ENCODE measurements at regions not wholly inside any gene's neighbourhood (a gene's known extent, or its start where the extent isn't known, plus 50 kb on each side); places are given as distances from the start of the nearest gene placed in this dataset.

- Mint-ChIP-seq H3K27ac (no peak overlapping the region), H3K36me3 (no peaks in the 10 kb centered on the region), H3K4me3 (no peak overlapping the region), H3K9me3 (no peaks in the 10 kb centered on the region), H3K27me3 (peaks cover 0 to 3% of the 10 kb centered on the region in 2 donors), H3K4me1 (peaks cover 4 to 9% of the 10 kb centered on the region in 2 donors)
- ATAC-seq (replicated peaks) (no peak), DNase-seq (no peak)
These were observed 343.5 kb downstream of the IDS start for GRCh38 chrX:149161435-149162088.

DNA sequence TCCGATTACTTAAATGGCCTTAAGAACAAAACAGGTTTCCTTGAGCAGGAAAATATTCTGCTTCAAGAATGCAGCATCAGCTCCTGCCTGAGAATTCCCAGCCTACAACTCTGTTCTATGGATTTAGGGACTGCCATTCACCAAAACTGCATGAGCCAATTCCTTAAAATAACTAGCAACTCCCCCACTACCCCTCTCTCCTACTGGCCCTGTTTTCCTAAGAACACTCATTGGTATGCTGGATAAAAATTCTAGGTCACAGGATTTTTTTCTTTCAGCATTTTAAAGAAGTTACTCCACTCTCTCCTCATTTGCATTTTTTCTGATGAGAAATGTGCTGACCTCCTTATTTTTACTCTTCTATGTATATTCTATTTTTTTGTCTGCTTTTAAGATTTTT is 347.1 kb downstream of the IDS start:
- DNase-seq (no peak), ATAC-seq (replicated peaks) (no peak)
- no peaks in the 10 kb centered on the region for H3K9me3 Mint-ChIP-seq
- peaks cover 0 to 2% of the 10 kb centered on the region in 2 donors for H3K4me1 Mint-ChIP-seq
- no peak overlapping the region for H3K27ac Mint-ChIP-seq
- H3K4me3 Mint-ChIP-seq = no peak overlapping the region
- peaks cover 0 to 3% of the 10 kb centered on the region in 2 donors for H3K27me3 Mint-ChIP-seq
- no peaks in the 10 kb centered on the region for H3K36me3 Mint-ChIP-seq

DNA sequence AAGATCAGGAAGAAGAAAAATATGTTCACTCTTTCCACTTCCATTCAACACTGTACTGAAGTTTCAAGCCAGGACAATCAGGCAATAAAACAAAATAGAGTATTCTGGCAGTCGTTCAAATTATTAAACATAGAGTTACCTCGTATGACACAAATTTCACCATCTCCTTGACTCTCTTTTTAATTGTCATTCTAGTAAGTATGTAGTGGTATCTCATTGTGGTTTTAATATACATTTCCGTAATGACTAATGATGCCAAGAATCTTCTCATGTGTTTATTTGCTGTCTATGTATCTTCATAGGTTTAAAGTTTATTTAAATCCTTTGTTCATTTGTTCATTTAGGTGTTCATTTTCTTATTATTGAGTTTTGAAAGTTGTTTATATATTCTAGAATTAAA is 352.2 kb downstream of the IDS start:
- H3K27ac Mint-ChIP-seq = no peak overlapping the region
- no peak for ATAC-seq (replicated peaks)
- no peaks in the 10 kb centered on the region for H3K27me3 Mint-ChIP-seq

GRCh38 chrX:149151805-149152757 is 353.0 kb downstream of the IDS start:
- Mint-ChIP-seq H3K4me3 (no peak overlapping the region), H3K4me1 (no peaks in the 10 kb centered on the region), H3K36me3 (no peaks in the 10 kb centered on the region), H3K27ac (no peak overlapping the region), H3K9me3 (no peaks in the 10 kb centered on the region), H3K27me3 (no peaks in the 10 kb centered on the region)
- DNase-seq (no peak), ATAC-seq (replicated peaks) (no peak)

More for the DNA sequence above, 352.2 kb downstream of the IDS start:
- no peak for DNase-seq
- no peaks in the 10 kb centered on the region for H3K36me3 Mint-ChIP-seq
- H3K4me1 Mint-ChIP-seq = no peaks in the 10 kb centered on the region
- no peaks in the 10 kb centered on the region for H3K9me3 Mint-ChIP-seq
- H3K4me3 Mint-ChIP-seq = no peak overlapping the region

DNA sequence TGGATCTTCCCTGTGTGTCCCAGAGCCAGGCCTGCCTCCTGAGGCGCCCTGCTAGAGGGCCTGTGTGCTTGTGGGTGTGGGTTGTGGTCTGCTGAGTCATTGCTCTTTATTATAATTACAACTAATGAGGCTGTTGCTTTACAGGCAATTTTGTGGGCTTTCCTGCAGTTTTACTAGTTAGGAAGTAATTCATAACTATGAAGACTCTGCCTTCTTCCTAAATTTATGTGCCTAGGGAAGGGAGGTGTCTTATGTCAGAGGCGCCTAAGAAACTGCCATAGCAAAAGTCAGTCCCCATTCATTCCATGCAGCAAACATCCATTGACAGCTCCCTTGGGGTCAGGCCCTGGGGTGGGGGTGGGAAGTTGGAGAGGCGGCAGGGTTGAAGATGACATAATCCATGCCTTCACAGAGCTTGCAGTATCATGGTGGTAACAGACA is 359.2 kb downstream of the IDS start:
- H3K27ac Mint-ChIP-seq = no peak overlapping the region
- no peak for DNase-seq

DNA sequence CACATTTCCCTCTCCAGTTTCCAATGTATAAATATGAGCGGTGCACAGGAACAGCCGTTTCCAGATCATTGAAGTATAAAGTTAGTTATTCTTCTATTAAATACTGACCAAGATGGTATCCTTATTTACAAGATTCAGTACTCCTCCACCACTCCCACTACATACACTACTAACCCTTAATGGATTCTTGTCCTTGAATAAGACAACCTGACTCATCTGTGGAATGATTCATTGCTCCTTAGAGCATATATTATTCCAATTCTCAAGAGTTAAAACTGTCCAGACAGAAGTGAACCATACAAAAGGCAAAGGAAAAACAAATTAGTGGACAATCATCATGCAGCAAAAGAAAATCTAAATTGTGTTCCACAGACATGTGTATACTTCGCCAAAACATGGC is 373.3 kb downstream of the IDS start:
- no peak overlapping the region for H3K27ac Mint-ChIP-seq
- DNase-seq (no peak), ATAC-seq (replicated peaks) (no peak)
- no peaks in the 10 kb centered on the region for H3K9me3 Mint-ChIP-seq
- no peaks in the 10 kb centered on the region for H3K36me3 Mint-ChIP-seq
- H3K27me3 Mint-ChIP-seq = no peaks in the 10 kb centered on the region
- H3K4me3 Mint-ChIP-seq = no peak overlapping the region
- no peaks in the 10 kb centered on the region for H3K4me1 Mint-ChIP-seq

More for the DNA sequence above, 359.2 kb downstream of the IDS start:
- Mint-ChIP-seq H3K4me3 (no peak overlapping the region), H3K27me3 (no peaks in the 10 kb centered on the region), H3K9me3 (no peaks in the 10 kb centered on the region), H3K36me3 (no peaks in the 10 kb centered on the region), H3K4me1 (no peaks in the 10 kb centered on the region)
- peak in 1 of 2 donors; percentile 39 for ATAC-seq (replicated peaks)

- DNase-seq = no peak
These were observed 375.3 kb downstream of the IDS start for GRCh38 chrX:149129767-149130166.

GRCh38 chrX:149124526-149125108 is 380.5 kb downstream of the IDS start:
- no peak overlapping the region for H3K4me3 Mint-ChIP-seq
- ATAC-seq (replicated peaks) = no peak
- H3K36me3 Mint-ChIP-seq = no peaks in the 10 kb centered on the region
- no peak overlapping the region for H3K27ac Mint-ChIP-seq
- H3K27me3 Mint-ChIP-seq = no peaks in the 10 kb centered on the region
- no peaks in the 10 kb centered on the region for H3K4me1 Mint-ChIP-seq
- H3K9me3 Mint-ChIP-seq = no peaks in the 10 kb centered on the region
- DNase-seq = no peak

More at GRCh38 chrX:149129767-149130166, 375.3 kb downstream of the IDS start:
- H3K4me3 Mint-ChIP-seq = no peak overlapping the region
- H3K9me3 Mint-ChIP-seq = no peaks in the 10 kb centered on the region
- no peaks in the 10 kb centered on the region for H3K27me3 Mint-ChIP-seq
- H3K4me1 Mint-ChIP-seq = no peaks in the 10 kb centered on the region
- no peaks in the 10 kb centered on the region for H3K36me3 Mint-ChIP-seq
- no peak overlapping the region for H3K27ac Mint-ChIP-seq
- ATAC-seq (replicated peaks) = no peak

GRCh38 chrX:149121206-149121920 is 383.7 kb downstream of the IDS start:
- Mint-ChIP-seq H3K4me1 (no peaks in the 10 kb centered on the region), H3K9me3 (no peaks in the 10 kb centered on the region)
- DNase-seq = no peak

DNA sequence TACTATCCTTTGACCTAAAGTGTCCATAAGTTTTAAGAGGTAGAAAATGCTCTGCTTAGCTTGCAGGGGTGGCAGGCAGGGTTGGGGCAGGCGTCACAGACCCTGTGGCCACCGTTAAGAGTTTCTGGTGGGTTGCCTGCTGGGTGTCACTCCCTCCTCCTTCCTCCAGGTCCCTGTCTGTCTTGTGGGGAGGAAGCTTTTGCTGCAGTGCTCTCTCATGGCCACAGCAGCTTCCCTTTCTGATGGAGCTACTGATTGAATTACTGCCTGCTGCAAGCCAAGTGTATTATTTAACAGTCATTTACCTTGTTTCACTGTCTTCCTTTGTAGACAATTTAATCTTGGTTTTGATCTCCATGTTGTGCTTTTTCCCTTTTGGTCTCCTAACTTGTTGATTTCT is 384.6 kb downstream of the IDS start:
- Mint-ChIP-seq H3K36me3 (no peaks in the 10 kb centered on the region), H3K4me3 (no peak overlapping the region), H3K27me3 (no peaks in the 10 kb centered on the region), H3K9me3 (no peaks in the 10 kb centered on the region), H3K4me1 (no peaks in the 10 kb centered on the region), H3K27ac (no peak overlapping the region)
- no peak for ATAC-seq (replicated peaks)
- DNase-seq = no peak

More at GRCh38 chrX:149121206-149121920, 383.7 kb downstream of the IDS start:
- ATAC-seq (replicated peaks) = no peak
- Mint-ChIP-seq H3K27ac (no peak overlapping the region), H3K36me3 (no peaks in the 10 kb centered on the region), H3K4me3 (no peak overlapping the region), H3K27me3 (no peaks in the 10 kb centered on the region)

DNA sequence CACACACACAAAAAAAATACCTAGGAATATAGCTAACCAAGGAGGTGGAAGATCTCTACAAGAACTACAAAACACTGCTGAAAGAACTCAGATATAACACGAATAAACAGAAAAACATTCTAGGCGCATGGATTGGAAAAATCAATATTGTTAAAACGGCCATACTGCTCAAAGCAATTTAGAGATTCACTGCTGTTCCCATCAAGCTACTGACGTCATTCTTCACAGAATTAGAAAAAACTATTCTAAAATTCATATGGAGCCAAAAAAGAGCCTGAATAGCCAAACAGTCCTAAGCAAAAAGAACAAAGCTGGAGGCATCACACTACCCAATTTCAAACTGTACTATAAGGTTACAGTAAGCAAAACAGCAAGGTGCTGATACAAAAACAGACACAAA is 390.2 kb downstream of the IDS start:
- Mint-ChIP-seq H3K4me3 (no peak overlapping the region), H3K9me3 (peaks cover 7 to 20% of the 10 kb centered on the region in 2 donors), H3K36me3 (no peaks in the 10 kb centered on the region), H3K27ac (no peak overlapping the region), H3K4me1 (no peaks in the 10 kb centered on the region), H3K27me3 (no peaks in the 10 kb centered on the region)
- ATAC-seq (replicated peaks) (no peak), DNase-seq (no peak)

DNA sequence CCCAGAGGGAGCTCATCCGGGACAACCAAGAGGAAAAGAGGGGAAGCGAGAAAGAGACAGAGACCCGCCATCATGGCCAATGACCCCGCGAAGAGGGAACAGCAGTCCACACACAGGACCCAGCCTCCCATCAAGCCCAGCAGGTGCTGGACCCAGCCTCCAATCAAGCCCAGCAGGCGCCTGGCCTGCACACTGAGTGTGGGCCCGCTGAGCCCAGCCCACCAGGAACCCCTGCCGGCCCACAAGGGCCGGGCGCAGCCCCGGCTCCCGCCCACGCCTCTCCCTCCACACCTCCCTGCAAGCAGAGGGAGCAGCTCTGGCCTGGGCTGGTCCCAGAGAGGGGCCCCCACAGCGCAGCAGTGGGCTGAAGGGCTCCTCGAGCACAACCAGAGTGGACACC is 391.1 kb downstream of the IDS start:
- Mint-ChIP-seq H3K9me3 (peaks cover 13 to 27% of the 10 kb centered on the region in 2 donors), H3K36me3 (peaks cover 0 to 3% of the 10 kb centered on the region in 2 donors), H3K4me3 (no peak overlapping the region), H3K27ac (no peak overlapping the region), H3K27me3 (no peaks in the 10 kb centered on the region), H3K4me1 (no peaks in the 10 kb centered on the region)
- ATAC-seq (replicated peaks) = no peak
- no peak for DNase-seq

- no peaks in the 10 kb centered on the region for H3K4me1 Mint-ChIP-seq
- DNase-seq = no peak
- no peak overlapping the region for H3K4me3 Mint-ChIP-seq
- H3K27ac Mint-ChIP-seq = no peak overlapping the region
- ATAC-seq (replicated peaks) = no peak
- peaks cover 0 to 1% of the 10 kb centered on the region in 2 donors for H3K9me3 Mint-ChIP-seq
- no peaks in the 10 kb centered on the region for H3K27me3 Mint-ChIP-seq
- no peaks in the 10 kb centered on the region for H3K36me3 Mint-ChIP-seq
These were observed 407.3 kb downstream of the IDS start for GRCh38 chrX:149097786-149098185.

DNA sequence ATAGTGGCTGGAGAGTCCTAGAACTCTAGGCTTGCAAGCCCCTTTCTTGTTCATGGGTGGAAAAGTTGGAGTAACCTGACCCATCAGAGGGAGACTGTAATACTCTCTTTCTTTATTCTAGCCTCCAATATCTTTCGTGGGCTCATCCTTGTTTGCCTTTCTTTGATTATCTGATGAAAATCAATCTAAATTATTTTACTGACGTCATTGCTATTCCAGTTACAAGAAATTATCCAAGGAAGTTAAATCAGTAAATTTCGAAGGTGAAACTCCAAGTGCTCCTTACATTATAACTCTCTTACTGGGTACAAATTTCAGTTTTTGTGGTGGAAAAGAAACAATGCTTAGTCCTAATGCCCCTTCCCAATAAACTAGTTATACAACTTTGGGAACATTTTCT is 412.9 kb downstream of the IDS start:
- H3K4me3 Mint-ChIP-seq = no peak overlapping the region
- no peaks in the 10 kb centered on the region for H3K27me3 Mint-ChIP-seq
- H3K36me3 Mint-ChIP-seq = no peaks in the 10 kb centered on the region
- H3K4me1 Mint-ChIP-seq = no peaks in the 10 kb centered on the region
- ATAC-seq (replicated peaks) (no peak), DNase-seq (no peak)
- H3K27ac Mint-ChIP-seq = no peak overlapping the region
- peaks cover 0 to 1% of the 10 kb centered on the region in 2 donors for H3K9me3 Mint-ChIP-seq

Measured in stimulated activated naive B cell treated with anti-CD40 and anti-IgM and Interleukin-4, amounts not matched to agents 10 μg/mL and 1 μg/mL and 100 μg/mL, for 72 hours (primary cell).